Gastroesophageal sphincter (tissue), 3 donors: ENCODE measurements at regions not wholly inside any gene's neighbourhood (a gene's known extent, or its start where the extent isn't known, plus 50 kb on each side); places are given as distances from the start of the nearest gene placed in this dataset.

Source experiments
- CTCF ChIP-seq, 4 experiments: fragments of 200-600 bp in 2 of 4; fragments of 450-650 bp in 2 of 4; sonication (generic) in 1 of 4; IDR thresholded peaks; one replicate each; pipeline ENCODE4 v1.5.1; 2017 to 2019; ENCODE audit warnings: antibody characterized with exemption in 4 of 4, mild to moderate bottlenecking in 2 of 4, moderate library complexity in 2 of 4
- EP300 ChIP-seq: sonication (generic); formaldehyde crosslinking; IDR thresholded peaks from one replicate; pipeline ENCODE4 v1.6.1; 2017; ENCODE audit warnings: antibody characterized with exemption, mild to moderate bottlenecking
- POLR2A ChIP-seq, 2 donors: fragments of 450-650 bp; IDR thresholded peaks; one replicate each; pipeline ENCODE4 v1.6.1; 2017; ENCODE audit warnings: antibody characterized with exemption in 2 of 2, mild to moderate bottlenecking in 2 of 2, moderate library complexity in 1 of 2
- POLR2AphosphoS5 ChIP-seq: sonication (generic); formaldehyde crosslinking; IDR thresholded peaks from one replicate; pipeline ENCODE4 v1.6.1; 2017; ENCODE audit warnings: antibody characterized with exemption

- TF ChIP-seq CTCF (IDR thresholded peaks at IDR 0.05) (no peak), POLR2AphosphoS5 (no peak), EP300 (no peak), POLR2A (IDR thresholded peaks at IDR 0.05) (no peak)
These were observed 308.2 kb upstream of the AMIGO2 start for GRCh38 chr12:47387994-47388393.
